Calu3 (cell line): ENCODE measurements at regions not wholly inside any gene's neighbourhood (a gene's known extent, or its start where the extent isn't known, plus 50 kb on each side); places are given as distances from the start of the nearest gene placed in this dataset.

Experiments
- BruUV-seq: library from RNA; stranded (reverse); fragments of 400-500 nt; replicated peaks from 2 replicates; lab custom pipeline; 2021; lab: Mats Ljungman, UMichigan
- CTCF ChIA-PET: fragments of 300-600 bp; sonication (Branson Sonifier 250); formaldehyde crosslinking; loops from one replicate; lab custom pipeline; 2022; ENCODE audit warnings: antibody characterized with exemption; lab: Charles Lee
- DNase-seq: peaks from one replicate; pipeline ENCODE4 v3.0.0; 2022
- H3K27ac Mint-ChIP-seq: one replicate; pipeline ENCODE4 v1.8.0; 2022; ENCODE audit warnings: mixed read lengths; ENCODE audit not compliant: unreplicated experiment
- H3K27me3 Mint-ChIP-seq: one replicate; pipeline ENCODE4 v1.8.0; 2022; ENCODE audit warnings: mixed read lengths; ENCODE audit not compliant: unreplicated experiment
- H3K36me3 Mint-ChIP-seq: one replicate; pipeline ENCODE4 v1.8.0; 2022; ENCODE audit warnings: mild to moderate bottlenecking, moderate library complexity, mixed read lengths; ENCODE audit not compliant: insufficient read depth, unreplicated experiment
- H3K4me1 Mint-ChIP-seq: one replicate; pipeline ENCODE4 v1.8.0; 2022; ENCODE audit warnings: mild to moderate bottlenecking, low read depth, mixed read lengths; ENCODE audit not compliant: unreplicated experiment
- H3K4me3 Mint-ChIP-seq: one replicate; pipeline ENCODE4 v1.8.0; 2022; ENCODE audit warnings: mild to moderate bottlenecking, low read depth, moderate library complexity, mixed read lengths; ENCODE audit not compliant: unreplicated experiment
- H3K9me3 Mint-ChIP-seq: one replicate; pipeline ENCODE4 v1.8.0; 2022; ENCODE audit warnings: low read depth, mixed read lengths; ENCODE audit not compliant: unreplicated experiment
- CTCF ChIP-seq: fragments of 200-600 bp; IDR thresholded peaks from one replicate; pipeline ENCODE4 v1.8.0; 2022; ENCODE audit warnings: antibody characterized with exemption; ENCODE audit not compliant: unreplicated experiment
- intact Hi-C: fragments of 100-400 bp; cut with micrococcal nuclease; formaldehyde crosslinking; loops from one replicate; pipeline ENCODE4 v1.10.0; 2022; ENCODE audit not compliant: unreplicated experiment

- no peak for TF ChIP-seq CTCF
- H3K9me3 Mint-ChIP-seq = peaks cover 2% of the 10 kb centered on the region
- intact Hi-C loops = loop anchor here (5.0 to 10.0 kb wide), 2 partner anchors 123 to 149 kb away; no protein-coding TSS in a partner anchor
- no peak for DNase-seq
- H3K27me3 Mint-ChIP-seq = no peaks in the 10 kb centered on the region
- no peak overlapping the region for H3K27ac Mint-ChIP-seq
- peaks cover 26% of the 10 kb centered on the region for H3K4me1 Mint-ChIP-seq
- BruUV-seq = no TSS peak
- no peaks in the 10 kb centered on the region for H3K36me3 Mint-ChIP-seq
- no peak overlapping the region for H3K4me3 Mint-ChIP-seq
- CTCF ChIA-PET = interaction anchor here (0.7 kb wide), 1 partner anchor 1384 kb away, joined by 3 read pairs; no protein-coding TSS in a partner anchor
Observed at GRCh38 chr2:224141304-224141703, 102.2 kb upstream of the SERPINE2 start.

GRCh38 chr2:224137208-224137607, 98.1 kb upstream of the SERPINE2 start:
- TF ChIP-seq CTCF = no peak
- H3K36me3 Mint-ChIP-seq = no peaks in the 10 kb centered on the region
- BruUV-seq = no TSS peak
- peaks cover 2% of the 10 kb centered on the region for H3K9me3 Mint-ChIP-seq
- H3K27ac Mint-ChIP-seq = no peak overlapping the region
- no peak overlapping the region for H3K4me3 Mint-ChIP-seq
- intact Hi-C loops = no loop called here
- peaks cover 13% of the 10 kb centered on the region for H3K27me3 Mint-ChIP-seq
- DNase-seq = no peak
- CTCF ChIA-PET = no interaction called here
- H3K4me1 Mint-ChIP-seq = peaks cover 5% of the 10 kb centered on the region

GRCh38 chr2:224136396-224136795, 97.3 kb upstream of the SERPINE2 start:
- BruUV-seq = no TSS peak
- Mint-ChIP-seq H3K27me3 (peaks cover 21% of the 10 kb centered on the region), H3K27ac (no peak overlapping the region), H3K4me3 (no peak overlapping the region), H3K36me3 (no peaks in the 10 kb centered on the region), H3K4me1 (no peaks in the 10 kb centered on the region), H3K9me3 (peaks cover 2% of the 10 kb centered on the region)
- TF ChIP-seq CTCF = no peak
- no peak for DNase-seq
- CTCF ChIA-PET = no interaction called here
- intact Hi-C loops = no loop called here

GRCh38 chr2:224135881-224136280, 96.8 kb upstream of the SERPINE2 start:
- Mint-ChIP-seq H3K9me3 (peaks cover 2% of the 10 kb centered on the region), H3K4me3 (no peak overlapping the region), H3K27ac (no peak overlapping the region), H3K27me3 (peaks cover 24% of the 10 kb centered on the region), H3K36me3 (no peaks in the 10 kb centered on the region), H3K4me1 (no peaks in the 10 kb centered on the region)
- DNase-seq = no peak
- CTCF ChIA-PET = no interaction called here
- intact Hi-C loops = no loop called here
- BruUV-seq = no TSS peak
- TF ChIP-seq CTCF = no peak
